Epithelial cell of proximal tubule (primary cell): ENCODE measurements at regions not wholly inside any gene's neighbourhood (a gene's known extent, or its start where the extent isn't known, plus 50 kb on each side); places are given as distances from the start of the nearest gene placed in this dataset.

Source experiments
- DNase-seq: peaks from one replicate; pipeline ENCODE4 v3.0.0-alpha.2; 2011; ENCODE audit warnings: low read depth
- H3K4me3 ChIP-seq: 2 replicates; pipeline ENCODE4 v1.5.1; 2011; ENCODE audit warnings: low read depth, mild to moderate bottlenecking, low read length
- CTCF ChIP-seq: conservative IDR thresholded peaks from 2 replicates; pipeline ENCODE4 v1.5.1; 2012; ENCODE audit warnings: low read depth, mild to moderate bottlenecking, low read length

- TF ChIP-seq CTCF, result no peak
- no peak for DNase-seq
- H3K4me3 ChIP-seq, result no peak overlapping the region
Observed at GRCh38 chr13:109857325-109857724, 70.9 kb upstream of the IRS2 start.

- no peak overlapping the region for H3K4me3 ChIP-seq
- no peak for TF ChIP-seq CTCF
- DNase-seq, result no peak
Observed at GRCh38 chr13:109856350-109856749, 70.0 kb upstream of the IRS2 start.

GRCh38 chr13:109853153-109853552 is 66.8 kb upstream of the IRS2 start:
- TF ChIP-seq CTCF, result no peak

GRCh38 chr13:109846185-109846584 is 59.8 kb upstream of the IRS2 start:
- no peak for TF ChIP-seq CTCF
- DNase-seq, result no peak
- H3K4me3 ChIP-seq, result no peak overlapping the region

More at GRCh38 chr13:109853153-109853552, 66.8 kb upstream of the IRS2 start:
- H3K4me3 ChIP-seq, result no peak overlapping the region
- DNase-seq, result no peak

- H3K4me3 ChIP-seq, result no peak overlapping the region
- TF ChIP-seq CTCF, result no peak
- no peak for DNase-seq
Observed at GRCh38 chr13:109844396-109844795, 58.0 kb upstream of the IRS2 start.

- no peak for TF ChIP-seq CTCF
- H3K4me3 ChIP-seq, result no peak overlapping the region
- no peak for DNase-seq
Observed at GRCh38 chr13:109843695-109844094, 57.3 kb upstream of the IRS2 start.

- no peak overlapping the region for H3K4me3 ChIP-seq
- no peak for TF ChIP-seq CTCF
- DNase-seq, result no peak
Observed at GRCh38 chr13:109842212-109842920, 56.0 kb upstream of the IRS2 start.
